SHP77 (cell line): ENCODE measurements at regions not wholly inside any gene's neighbourhood (a gene's known extent, or its start where the extent isn't known, plus 50 kb on each side); places are given as distances from the start of the nearest gene placed in this dataset.
"Not testable (repeated sequence)": the region's sequence is repeated elsewhere in the genome, so short reads cannot be mapped to it uniquely, and the experiment has no call there.

ENCODE experiments used
- DNase-seq, 2 experiments: peaks; one replicate each; lab custom pipeline; 2025; lab: John Stamatoyannopoulos, UW

- no peak for DNase-seq
These were observed 122.0 kb downstream of the CT47B1 start for GRCh38 chrX:120753413-120754251.

- no peak for DNase-seq
These were observed 122.7 kb upstream of the C1GALT1C1 start for GRCh38 chrX:120752431-120753082.

- peak in 1 of 2 experiments; percentile 4 for DNase-seq
These were observed 121.8 kb upstream of the C1GALT1C1 start for GRCh38 chrX:120751683-120752082.

GRCh38 chrX:120750381-120750780, 120.5 kb upstream of the C1GALT1C1 start:
- DNase-seq: no peak

- peak; percentile 81 to 90 for DNase-seq
These were observed 119.4 kb upstream of the C1GALT1C1 start for GRCh38 chrX:120749141-120749846.

- DNase-seq: no peak
These were observed 116.3 kb upstream of the C1GALT1C1 start for GRCh38 chrX:120746153-120746552.

- no peak for DNase-seq
These were observed 113.3 kb upstream of the C1GALT1C1 start for GRCh38 chrX:120742946-120743665.

GRCh38 chrX:120741452-120741851, 111.6 kb upstream of the C1GALT1C1 start:
- DNase-seq: no peak

- DNase-seq: no peak
These were observed 110.2 kb upstream of the C1GALT1C1 start for GRCh38 chrX:120740072-120740471.

- DNase-seq: no peak
These were observed 109.4 kb upstream of the C1GALT1C1 start for GRCh38 chrX:120739300-120739699.

- DNase-seq: no peak
These were observed 107.1 kb upstream of the C1GALT1C1 start for GRCh38 chrX:120736989-120737388.

GRCh38 chrX:120735966-120736365, 106.1 kb upstream of the C1GALT1C1 start:
- no peak for DNase-seq

GRCh38 chrX:120732879-120733278, 103.0 kb upstream of the C1GALT1C1 start:
- no peak for DNase-seq

- no peak for DNase-seq
These were observed 102.6 kb upstream of the C1GALT1C1 start for GRCh38 chrX:120732461-120732860.

- no peak for DNase-seq
These were observed 101.5 kb upstream of the C1GALT1C1 start for GRCh38 chrX:120731386-120731785.

GRCh38 chrX:120729506-120730255, 99.8 kb upstream of the C1GALT1C1 start:
- not testable (repeated sequence) for DNase-seq

GRCh38 chrX:120727911-120728310, 98.1 kb upstream of the C1GALT1C1 start:
- DNase-seq: no peak

GRCh38 chrX:120727452-120727851, 97.6 kb upstream of the C1GALT1C1 start:
- no peak for DNase-seq

GRCh38 chrX:120726294-120726693, 96.4 kb upstream of the C1GALT1C1 start:
- DNase-seq: no peak

GRCh38 chrX:120725874-120726273, 96.0 kb upstream of the C1GALT1C1 start:
- no peak for DNase-seq

- DNase-seq: no peak
These were observed 89.8 kb upstream of the C1GALT1C1 start for GRCh38 chrX:120719622-120720021.
